Liver (tissue), 8 donors: ENCODE measurements at regions not wholly inside any gene's neighbourhood (a gene's known extent, or its start where the extent isn't known, plus 50 kb on each side); places are given as distances from the start of the nearest gene placed in this dataset.

Experiments used
- DNase-seq: peaks from one replicate; pipeline ENCODE4 v3.0.0-alpha.2; 2017; ENCODE audit warnings: low spot score
- H3K27ac ChIP-seq, 2 donors: one replicate each; pipeline ENCODE4 v1.7.0; 2013; ENCODE audit warnings: inconsistent platforms in 2 of 2, low read length in 2 of 2, control low read depth in 1 of 2, low read depth in 1 of 2, mild to moderate bottlenecking in 1 of 2
- H3K27me3 ChIP-seq, 4 donors: one replicate each; pipeline versions ENCODE4 v1.6.1 to v1.7.0; 2013; ENCODE audit warnings: low read length in 3 of 4, inconsistent platforms in 1 of 4, mild to moderate bottlenecking in 1 of 4, moderate library complexity in 1 of 4; ENCODE audit not compliant: control insufficient read depth in 4 of 4, insufficient read depth in 4 of 4
- H3K36me3 ChIP-seq, 4 donors: one replicate each; pipeline versions ENCODE4 v1.6.1 to v1.7.0; 2013; ENCODE audit warnings: low read length in 3 of 4, mild to moderate bottlenecking in 3 of 4, low read depth in 1 of 4, moderate library complexity in 1 of 4; ENCODE audit not compliant: control insufficient read depth in 4 of 4, insufficient read depth in 3 of 4
- H3K4me1 ChIP-seq, 4 donors: one replicate each; pipeline versions ENCODE4 v1.6.1 to v1.7.0; 2013; ENCODE audit warnings: low read length in 3 of 4, mild to moderate bottlenecking in 3 of 4, moderate library complexity in 1 of 4; ENCODE audit not compliant: control insufficient read depth in 4 of 4, insufficient read depth in 4 of 4
- H3K4me3 ChIP-seq, 3 donors: one replicate each; pipeline versions ENCODE4 v1.6.1 to v1.7.0; 2013; ENCODE audit warnings: low read length in 3 of 3, control low read depth in 1 of 3, low read depth in 1 of 3, mild to moderate bottlenecking in 1 of 3
- H3K9ac ChIP-seq, 2 donors: one replicate each; pipeline ENCODE4 v1.7.0; 2013; ENCODE audit warnings: low read length in 2 of 2, mild to moderate bottlenecking in 2 of 2, moderate library complexity in 2 of 2, control low read depth in 1 of 2, low read depth in 1 of 2
- H3K9me3 ChIP-seq, 4 donors: one replicate each; pipeline versions ENCODE4 v1.6.1 to v1.7.0; 2013; ENCODE audit warnings: low read length in 3 of 4; ENCODE audit not compliant: control insufficient read depth in 4 of 4
- CTCF ChIP-seq: fragments of 150-350 bp; IDR thresholded peaks from 2 replicates; pipeline ENCODE4 v1.5.1; 2017; ENCODE audit warnings: improper control_type of control experiment, low read depth, low read length; ENCODE audit not compliant: missing input control
- EGR1 ChIP-seq, 2 donors: IDR thresholded peaks; 2 replicates each; pipeline ENCODE4 v1.6.1; 2016 to 2018; ENCODE audit warnings: antibody characterized with exemption in 2 of 2, low read depth in 2 of 2
- FOXA1 ChIP-seq: IDR thresholded peaks from 2 replicates; pipeline ENCODE4 v1.6.1; 2016; ENCODE audit warnings: antibody characterized with exemption
- FOXA2 ChIP-seq: IDR thresholded peaks from 2 replicates; pipeline ENCODE4 v1.6.1; 2016; ENCODE audit warnings: antibody characterized with exemption
- GABPA ChIP-seq, 2 donors: IDR thresholded peaks in 1 of 2; conservative IDR thresholded peaks in 1 of 2; 2 replicates each; pipeline ENCODE4 v1.6.1; 2016; ENCODE audit warnings: antibody characterized with exemption in 2 of 2, mild to moderate bottlenecking in 1 of 2, moderate library complexity in 1 of 2
- HNF4A ChIP-seq, 2 donors: conservative IDR thresholded peaks; 2 replicates each; pipeline ENCODE4 v1.6.1; 2016; ENCODE audit warnings: antibody characterized with exemption in 2 of 2, mild to moderate bottlenecking in 2 of 2
- HNF4G ChIP-seq: IDR thresholded peaks from 2 replicates; pipeline ENCODE4 v1.6.1; 2016; ENCODE audit warnings: antibody characterized with exemption
- JUND ChIP-seq, 2 donors: IDR thresholded peaks; 2 replicates each; pipeline ENCODE4 v1.6.1; 2016; ENCODE audit warnings: antibody characterized with exemption in 2 of 2
- RAD21 ChIP-seq, 2 donors: IDR thresholded peaks; 2 replicates each; pipeline ENCODE4 v1.6.1; 2016; ENCODE audit warnings: antibody characterized with exemption in 2 of 2, mild to moderate bottlenecking in 2 of 2
- REST ChIP-seq: IDR thresholded peaks from 2 replicates; pipeline ENCODE4 v1.6.1; 2016; ENCODE audit warnings: antibody characterized with exemption, mild to moderate bottlenecking
- RXRA ChIP-seq, 2 donors: IDR thresholded peaks; 2 replicates each; pipeline ENCODE4 v1.6.1; 2017 to 2018; ENCODE audit warnings: antibody characterized with exemption in 2 of 2, mild to moderate bottlenecking in 1 of 2
- SP1 ChIP-seq: IDR thresholded peaks from 2 replicates; pipeline ENCODE4 v1.6.1; 2018; ENCODE audit warnings: antibody characterized with exemption, mild to moderate bottlenecking
- TAF1 ChIP-seq: conservative IDR thresholded peaks from 2 replicates; pipeline ENCODE4 v1.6.1; 2016; ENCODE audit warnings: antibody characterized with exemption, mild to moderate bottlenecking
- YY1 ChIP-seq: IDR thresholded peaks from 2 replicates; pipeline ENCODE4 v1.6.1; 2016; ENCODE audit warnings: antibody characterized with exemption, mild to moderate bottlenecking
- ZBTB33 ChIP-seq: IDR thresholded peaks from 2 replicates; pipeline ENCODE4 v1.6.1; 2016; ENCODE audit warnings: antibody characterized with exemption
- WGBS: extraction: QIAGEN DNeasy Blood & Tissue Kit; methylation state at CpG from one replicate; pipeline ENCODE4 v1.1.7; 2013; 5-methylcytosine and 5-hydroxymethylcytosine counted together
- TF ChIP-seq, protein P1 (sequence below): IDR thresholded peaks from 2 replicates; pipeline ENCODE4 v1.6.1; 2016; ENCODE audit warnings: antibody characterized with exemption
- TF ChIP-seq, protein P2 (sequence below): IDR thresholded peaks from 2 replicates; pipeline ENCODE4 v1.6.1; 2016; ENCODE audit warnings: antibody characterized with exemption
- donor health status: healthy.
- donor health status: healthy.
- donor health status: healthy.
- donor health status: healthy.
- donor health status: healthy.

DNA sequence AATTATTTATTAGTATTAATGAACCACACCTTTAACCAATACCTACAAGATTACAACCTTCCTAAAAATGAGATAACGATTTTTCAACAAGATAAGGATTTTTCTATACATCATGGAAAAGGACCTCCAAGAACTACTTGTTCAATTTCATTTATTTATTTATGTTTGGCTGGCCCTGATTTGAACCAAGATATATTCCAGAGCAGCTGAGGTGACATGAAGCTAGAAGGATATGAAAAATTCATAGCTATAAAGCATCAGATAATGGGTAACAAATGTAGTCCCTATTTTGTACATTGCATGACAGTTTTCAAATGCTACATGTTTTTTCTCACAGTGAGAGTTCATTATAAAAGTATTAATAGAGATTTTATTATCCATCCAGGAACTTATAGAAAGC is 798.5 kb upstream of the ARRDC3 start:
- Histone ChIP-seq H3K4me3 (no peak overlapping the region), H3K9ac (no peak overlapping the region), H3K4me1 (no peaks in the 10 kb centered on the region), H3K36me3 (no peaks in the 10 kb centered on the region), H3K27me3 (peaks cover 0 to 3% (median 0%) of the 10 kb centered on the region in 4 donors), H3K27ac (no peak overlapping the region), H3K9me3 (no peaks in the 10 kb centered on the region)
- WGBS, result 70% methylated on average over 1 of the region's 1 CpG
- TF ChIP-seq, protein P1, sequence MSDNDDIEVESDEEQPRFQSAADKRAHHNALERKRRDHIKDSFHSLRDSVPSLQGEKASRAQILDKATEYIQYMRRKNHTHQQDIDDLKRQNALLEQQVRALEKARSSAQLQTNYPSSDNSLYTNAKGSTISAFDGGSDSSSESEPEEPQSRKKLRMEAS, result no peak
- TF ChIP-seq JUND (IDR thresholded peaks at IDR 0.05), result no peak
- TF ChIP-seq CTCF, result no peak
- TF ChIP-seq GABPA (IDR thresholded peaks at IDR 0.05 in 1 of 2, conservative IDR thresholded peaks at IDR 0.05 in 1 of 2), result no peak
- TF ChIP-seq FOXA2, result no peak
- no peak for TF ChIP-seq YY1
- TF ChIP-seq RXRA (IDR thresholded peaks at IDR 0.05), result no peak
- TF ChIP-seq FOXA1, result no peak
- no peak for TF ChIP-seq EGR1 (IDR thresholded peaks at IDR 0.05; ENCODE audit: low read depth in 2 of 2)
- TF ChIP-seq RAD21 (IDR thresholded peaks at IDR 0.05), result no peak
- TF ChIP-seq, protein P2, sequence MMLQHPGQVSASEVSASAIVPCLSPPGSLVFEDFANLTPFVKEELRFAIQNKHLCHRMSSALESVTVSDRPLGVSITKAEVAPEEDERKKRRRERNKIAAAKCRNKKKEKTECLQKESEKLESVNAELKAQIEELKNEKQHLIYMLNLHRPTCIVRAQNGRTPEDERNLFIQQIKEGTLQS, result no peak
- no peak for TF ChIP-seq SP1
- TF ChIP-seq REST, result no peak
- TF ChIP-seq TAF1, result no peak
- no peak for TF ChIP-seq ZBTB33
- TF ChIP-seq HNF4G, result no peak
- DNase-seq, result no peak

GRCh38 chr5:92180391-92180790 is 797.3 kb upstream of the ARRDC3 start:
- no peak for DNase-seq
- Histone ChIP-seq H3K9me3 (no peaks in the 10 kb centered on the region), H3K27ac (no peak overlapping the region), H3K9ac (no peak overlapping the region), H3K27me3 (peaks cover 0 to 3% (median 0%) of the 10 kb centered on the region in 4 donors), H3K4me3 (no peak overlapping the region), H3K4me1 (no peaks in the 10 kb centered on the region), H3K36me3 (no peaks in the 10 kb centered on the region)
- TF ChIP-seq HNF4A (conservative IDR thresholded peaks at IDR 0.05), result no peak
- no peak for TF ChIP-seq ZBTB33
- no peak for TF ChIP-seq SP1
- TF ChIP-seq JUND (IDR thresholded peaks at IDR 0.05), result no peak
- TF ChIP-seq, protein P1, result no peak
- TF ChIP-seq YY1, result no peak
- TF ChIP-seq RXRA (IDR thresholded peaks at IDR 0.05), result no peak
- no peak for TF ChIP-seq HNF4G
- TF ChIP-seq TAF1, result no peak
- TF ChIP-seq REST, result no peak
